GM10248 (cell line): ENCODE measurements at regions not wholly inside any gene's neighbourhood (a gene's known extent, or its start where the extent isn't known, plus 50 kb on each side); places are given as distances from the start of the nearest gene placed in this dataset.

Experiments
- CTCF ChIA-PET: fragments of 300-600 bp; sonication (Branson Sonifier 250); formaldehyde crosslinking; extraction: SDS; loops from one replicate; lab custom pipeline; 2021; ENCODE audit warnings: antibody characterized with exemption; lab: Yijun Ruan, JAX
- POLR2A ChIA-PET: fragments of 350-650 bp; sonication (Branson Sonifier 250); formaldehyde crosslinking; extraction: SDS; loops from one replicate; lab custom pipeline; 2020; ENCODE audit warnings: antibody characterized with exemption; lab: Yijun Ruan, JAX
- DNase-seq: peaks from one replicate; pipeline ENCODE4 v3.0.0; 2012; ENCODE audit errors: extremely low spot score
- TF ChIP-seq, protein P1 (sequence below): IDR thresholded peaks from 2 replicates; pipeline ENCODE4 v1.5.1; 2012; ENCODE audit warnings: mild to moderate bottlenecking, low read depth; ENCODE audit errors: extremely low read depth, missing control alignments, control extremely low read depth

DNA sequence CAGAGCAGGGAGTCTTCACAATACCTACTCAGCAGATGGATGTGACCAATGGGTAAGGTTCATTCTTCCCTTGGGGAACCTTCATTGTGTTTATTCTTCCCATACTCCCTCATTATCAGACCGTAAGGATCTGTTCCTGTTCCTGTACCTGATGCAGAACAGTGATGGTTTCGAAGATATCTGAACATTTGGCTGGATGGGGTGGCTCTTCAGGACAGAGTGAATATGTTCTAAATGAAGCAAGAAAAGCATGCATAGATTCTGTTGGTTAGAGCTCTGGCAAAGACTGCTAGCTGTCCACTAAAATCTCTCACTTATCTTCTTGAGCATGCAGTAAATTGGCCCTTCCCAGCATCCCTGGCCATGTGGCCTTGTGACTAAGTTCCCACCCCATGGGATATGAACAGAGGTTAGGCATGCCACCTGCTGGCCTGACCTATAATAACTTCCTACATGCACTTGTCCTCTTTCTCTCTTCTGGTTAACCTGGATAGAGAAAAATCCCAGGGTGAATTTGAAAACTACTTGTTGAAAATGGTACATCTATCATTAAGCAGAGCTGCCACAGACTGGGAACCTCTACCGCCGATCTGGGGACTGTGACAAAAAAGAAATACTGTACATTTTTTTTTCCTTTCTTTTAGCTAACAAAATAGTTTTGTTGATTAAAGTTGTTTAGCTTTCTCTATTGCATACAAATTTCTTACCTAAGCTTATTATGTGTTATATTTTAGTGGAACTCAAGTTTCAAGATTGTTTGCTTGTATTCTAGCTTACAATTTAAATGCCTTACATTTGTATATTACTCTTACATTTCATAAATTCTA is 60.0 kb upstream of the BANK1 start:
- DNase-seq = peak; percentile 28
- ChIA-PET POLR2A (no interaction called here), CTCF (interaction anchor here (0.6 to 4.5 kb wide), 26 partner anchors 11 to 1006 kb away, joined by 3 to 40 read pairs (median 3); no protein-coding TSS in a partner anchor)
- TF ChIP-seq, protein P1, sequence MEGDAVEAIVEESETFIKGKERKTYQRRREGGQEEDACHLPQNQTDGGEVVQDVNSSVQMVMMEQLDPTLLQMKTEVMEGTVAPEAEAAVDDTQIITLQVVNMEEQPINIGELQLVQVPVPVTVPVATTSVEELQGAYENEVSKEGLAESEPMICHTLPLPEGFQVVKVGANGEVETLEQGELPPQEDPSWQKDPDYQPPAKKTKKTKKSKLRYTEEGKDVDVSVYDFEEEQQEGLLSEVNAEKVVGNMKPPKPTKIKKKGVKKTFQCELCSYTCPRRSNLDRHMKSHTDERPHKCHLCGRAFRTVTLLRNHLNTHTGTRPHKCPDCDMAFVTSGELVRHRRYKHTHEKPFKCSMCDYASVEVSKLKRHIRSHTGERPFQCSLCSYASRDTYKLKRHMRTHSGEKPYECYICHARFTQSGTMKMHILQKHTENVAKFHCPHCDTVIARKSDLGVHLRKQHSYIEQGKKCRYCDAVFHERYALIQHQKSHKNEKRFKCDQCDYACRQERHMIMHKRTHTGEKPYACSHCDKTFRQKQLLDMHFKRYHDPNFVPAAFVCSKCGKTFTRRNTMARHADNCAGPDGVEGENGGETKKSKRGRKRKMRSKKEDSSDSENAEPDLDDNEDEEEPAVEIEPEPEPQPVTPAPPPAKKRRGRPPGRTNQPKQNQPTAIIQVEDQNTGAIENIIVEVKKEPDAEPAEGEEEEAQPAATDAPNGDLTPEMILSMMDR = peak; percentile 73

DNA sequence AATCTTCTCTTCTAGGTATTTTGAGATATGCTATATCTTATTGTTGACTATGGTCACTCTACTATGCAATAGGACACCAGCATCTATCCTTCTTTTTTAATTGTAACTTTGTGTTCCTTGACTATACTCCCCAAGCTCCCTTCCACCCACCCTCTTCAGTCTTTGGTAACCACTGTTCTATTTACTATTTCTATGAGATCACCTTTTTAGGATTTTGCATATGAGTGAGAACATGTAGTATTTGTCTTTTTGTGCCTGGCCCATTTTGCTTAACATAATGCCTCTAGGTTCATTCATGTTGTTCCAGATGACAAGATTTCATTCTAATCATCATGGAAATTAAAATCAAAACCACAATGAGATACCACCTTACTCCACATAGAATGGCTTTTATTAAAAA is 63.3 kb upstream of the BANK1 start:
- ChIA-PET POLR2A (no interaction called here), CTCF (no interaction called here)
- DNase-seq = no peak
- TF ChIP-seq, protein P1 = no peak

GRCh38 chr4:101724093-101724492 is 66.4 kb upstream of the BANK1 start:
- DNase-seq = no peak
- TF ChIP-seq, protein P1 = no peak
- ChIA-PET POLR2A (no interaction called here), CTCF (interaction anchor here (0.9 to 1.4 kb wide), 2 partner anchors 554 to 555 kb away, joined by 3 read pairs; no protein-coding TSS in a partner anchor)

- DNase-seq = no peak
- TF ChIP-seq, protein P1 = no peak
- ChIA-PET POLR2A (no interaction called here), CTCF (interaction anchor here (1.0 kb wide), 1 partner anchor 12 kb away, joined by 3 read pairs; no protein-coding TSS in a partner anchor)
Measured at GRCh38 chr4:101718810-101719209, 71.7 kb upstream of the BANK1 start.

DNA sequence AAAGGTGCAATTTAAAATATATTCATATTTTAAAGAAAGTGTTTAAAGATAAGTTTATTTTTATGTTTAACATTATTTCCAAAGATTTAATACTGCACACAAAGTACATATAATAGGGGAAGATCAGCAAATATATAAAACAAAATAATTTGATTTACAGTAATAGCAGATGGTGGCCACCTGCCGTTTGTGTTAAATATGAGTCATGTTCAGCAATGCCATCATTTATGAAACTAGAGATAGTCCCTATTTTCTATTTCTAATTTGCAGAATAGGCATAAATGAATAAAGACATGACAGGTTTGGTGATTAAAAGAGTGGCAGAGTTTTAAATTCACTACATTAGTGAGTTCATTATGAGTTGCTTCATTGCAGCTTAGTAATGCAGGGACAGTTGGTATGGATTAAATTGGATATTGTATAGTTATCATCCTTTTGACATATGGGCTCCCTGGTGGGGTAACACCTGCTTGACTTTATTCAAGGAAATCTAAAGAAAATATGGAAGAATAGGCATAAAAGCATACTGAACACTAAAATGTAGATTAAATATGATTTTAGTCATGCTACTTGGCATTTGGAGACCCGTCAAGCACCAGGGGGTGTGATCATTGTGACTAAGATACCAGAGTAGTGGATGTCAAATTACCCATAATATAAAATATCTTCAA is 78.8 kb upstream of the BANK1 start:
- CTCF ChIA-PET = interaction anchor here (1.4 to 1.5 kb wide), 2 partner anchors 18 to 19 kb away, joined by 3 to 5 read pairs; no protein-coding TSS in a partner anchor
- no peak for DNase-seq
- POLR2A ChIA-PET = no interaction called here
- TF ChIP-seq, protein P1 = no peak

- TF ChIP-seq, protein P1 = no peak
- ChIA-PET POLR2A (no interaction called here), CTCF (interaction anchor here (1.4 kb wide), 1 partner anchor 17 kb away, joined by 3 read pairs; no protein-coding TSS in a partner anchor)
- DNase-seq = no peak
Measured at GRCh38 chr4:101710806-101711205, 79.7 kb upstream of the BANK1 start.
